SK-N-SH (cell line): ENCODE measurements at regions not wholly inside any gene's neighbourhood (a gene's known extent, or its start where the extent isn't known, plus 50 kb on each side); places are given as distances from the start of the nearest gene placed in this dataset.

Experiments
- CTCF ChIA-PET: fragments of 300-600, 350-600 bp; formaldehyde crosslinking; extraction: SDS; loops from one replicate; lab custom pipeline; 2021; lab: Yijun Ruan, JAX
- POLR2A ChIA-PET: fragments of 350-600 bp; sonication (Branson Sonifier 250); formaldehyde crosslinking; extraction: SDS; loops from one replicate; lab custom pipeline; 2020; ENCODE audit warnings: antibody characterized with exemption, inconsistent platforms; lab: Yijun Ruan, JAX
- DNase-seq: peaks from one replicate; pipeline ENCODE4 v3.0.0; 2012
- H2AFZ ChIP-seq: fragments of 200-600 bp; sonication (generic); 2 replicates; pipeline ENCODE4 v1.8.1; 2016; ENCODE audit warnings: antibody characterized with exemption, mild to moderate bottlenecking, low read depth
- H3F3A ChIP-seq: fragments of 200-600 bp; sonication (generic); replicated peaks from 2 replicates; pipeline ENCODE3; 2016; ENCODE audit warnings: antibody characterized with exemption, mild to moderate bottlenecking; ENCODE audit not compliant: insufficient read depth
- H3K27ac ChIP-seq, 2 experiments: fragments of 200-500 bp in 1 of 2; fragments of 200-600 bp in 1 of 2; sonication (Bioruptor generic) in 1 of 2; sonication (generic), shearing (Covaris generic) in 1 of 2; 2 replicates each; pipeline versions ENCODE4 v1.5.1 to v1.6.1; 2014 to 2016; ENCODE audit warnings: low read depth in 2 of 2, inconsistent platforms in 1 of 2, low read length in 1 of 2, mild to moderate bottlenecking in 1 of 2, mixed read lengths in 1 of 2
- H3K27me3 ChIP-seq: fragments of 200-600 bp; sonication (generic), shearing (Covaris generic); 2 replicates; pipeline ENCODE4 v1.6.1; 2016; ENCODE audit warnings: mixed run types; ENCODE audit not compliant: insufficient read depth
- H3K36me3 ChIP-seq, 2 experiments: fragments of 200-500 bp in 1 of 2; fragments of 200-600 bp in 1 of 2; sonication (Bioruptor generic) in 1 of 2; sonication (generic) in 1 of 2; replicated peaks in 1 of 2; 2 replicates each; pipeline versions ENCODE3 to v1.5.1; 2014 to 2016; ENCODE audit warnings: low read length in 1 of 2, mild to moderate bottlenecking in 1 of 2; ENCODE audit not compliant: insufficient read depth in 2 of 2, control insufficient read depth in 1 of 2
- H3K4me1 ChIP-seq, 2 experiments: fragments of 200-500 bp in 1 of 2; fragments of 200-600 bp in 1 of 2; sonication (Bioruptor generic) in 1 of 2; sonication (generic), shearing (Covaris generic) in 1 of 2; 2 replicates each; pipeline versions ENCODE4 v1.5.1 to v1.6.1; 2014 to 2016; ENCODE audit warnings: low read depth in 1 of 2, low read length in 1 of 2, mixed run types in 1 of 2; ENCODE audit not compliant: insufficient read depth in 2 of 2, control insufficient read depth in 1 of 2
- H3K4me2 ChIP-seq: fragments of 200-600 bp; sonication (generic), shearing (Covaris generic); 2 replicates; pipeline ENCODE4 v1.6.1; 2017; ENCODE audit warnings: mixed run types
- H3K4me3 ChIP-seq, 2 experiments: fragments of 200-500 bp in 1 of 2; fragments of 200-600 bp in 1 of 2; sonication (Bioruptor generic) in 1 of 2; sonication (generic), shearing (Covaris generic) in 1 of 2; 2 replicates each; pipeline versions ENCODE4 v1.5.1 to v1.8.1; 2014 to 2016; ENCODE audit warnings: low read depth in 2 of 2, inconsistent platforms in 1 of 2, low read length in 1 of 2, mild to moderate bottlenecking in 1 of 2, mixed read lengths in 1 of 2, moderate library complexity in 1 of 2
- H3K79me2 ChIP-seq: fragments of 200-600 bp; sonication (generic); 2 replicates; pipeline ENCODE4 v1.8.1; 2017; ENCODE audit warnings: mild to moderate bottlenecking; ENCODE audit not compliant: insufficient read depth
- H3K9ac ChIP-seq: fragments of 200-600 bp; sonication (generic); 2 replicates; pipeline ENCODE4 v1.6.1; 2017; ENCODE audit warnings: mixed run types
- H3K9me2 ChIP-seq: fragments of 200-600 bp; sonication (generic); 2 replicates; pipeline ENCODE4 v1.6.1; 2017; ENCODE audit warnings: mixed run types
- H3K9me3 ChIP-seq: fragments of 200-600 bp; sonication (generic); 2 replicates; pipeline ENCODE4 v1.6.1; 2017; ENCODE audit warnings: mixed run types, mild to moderate bottlenecking, moderate library complexity
- H4K20me1 ChIP-seq: fragments of 200-600 bp; sonication (generic); 2 replicates; pipeline ENCODE4 v1.6.1; 2017; ENCODE audit warnings: mild to moderate bottlenecking, mixed run types; ENCODE audit not compliant: insufficient read depth
- CTCF ChIP-seq: fragments of 200-600 bp; sonication (generic); IDR thresholded peaks from 2 replicates; pipeline ENCODE4 v1.6.1; 2017; ENCODE audit warnings: antibody characterized with exemption, mild to moderate bottlenecking, moderate library complexity
- ELF1 ChIP-seq: IDR thresholded peaks from 2 replicates; pipeline ENCODE4 v1.4.0; 2012
- EP300 ChIP-seq, 2 experiments: IDR thresholded peaks; 2 replicates each; pipeline versions ENCODE4 v1.4.0 to v1.6.1; 2012; ENCODE audit warnings: borderline replicate concordance in 1 of 2, low read depth in 1 of 2, low read length in 1 of 2
- FOXJ3 ChIP-seq: sonication (generic); formaldehyde crosslinking; IDR thresholded peaks from 2 replicates; pipeline ENCODE4 v1.5.1; 2020; ENCODE audit warnings: mild to moderate bottlenecking, missing genetic modification reagents
- JUND ChIP-seq: IDR thresholded peaks from 2 replicates; pipeline ENCODE4 v1.4.0; 2012
- MAX ChIP-seq: IDR thresholded peaks from 2 replicates; pipeline ENCODE4 v1.4.0; 2012; ENCODE audit warnings: low read depth
- NFIC ChIP-seq: IDR thresholded peaks from 2 replicates; pipeline ENCODE4 v1.4.0; 2012; ENCODE audit warnings: borderline replicate concordance
- RFX5 ChIP-seq: IDR thresholded peaks from 2 replicates; pipeline ENCODE4 v1.6.1; 2012; ENCODE audit warnings: mild to moderate bottlenecking, improper control_type of control experiment, low read length
- RXRA ChIP-seq: IDR thresholded peaks from 2 replicates; pipeline ENCODE4 v1.4.0; 2012; ENCODE audit warnings: low read depth, mild to moderate bottlenecking, borderline replicate concordance
- SMC3 ChIP-seq: IDR thresholded peaks from 2 replicates; pipeline ENCODE4 v1.6.1; 2012; ENCODE audit warnings: low read depth, low read length, improper control_type of control experiment
- TCF12 ChIP-seq: IDR thresholded peaks from 2 replicates; pipeline ENCODE4 v1.4.0; 2012
- TEAD4 ChIP-seq: IDR thresholded peaks from 2 replicates; pipeline ENCODE4 v1.4.0; 2012; ENCODE audit warnings: mild to moderate bottlenecking, borderline replicate concordance; ENCODE audit not compliant: insufficient read depth
- USF1 ChIP-seq: IDR thresholded peaks from 2 replicates; pipeline ENCODE4 v1.4.0; 2012; ENCODE audit warnings: low read depth, borderline replicate concordance
- WGBS: methylation state at CpG from one replicate; pipeline ENCODE4 v1.1.6; 2017; ENCODE audit warnings: low lambda C conversion rate; 5-methylcytosine and 5-hydroxymethylcytosine counted together

- CTCF ChIA-PET = no interaction called here
- POLR2A ChIA-PET = no interaction called here
- Histone ChIP-seq H3K4me3 (no peak overlapping the region), H2AFZ (no peak overlapping the region), H3K27ac (no peak overlapping the region), H3F3A (peaks cover 4% of the 10 kb centered on the region), H4K20me1 (no peaks in the 10 kb centered on the region), H3K27me3 (no peaks in the 10 kb centered on the region), H3K36me3 (no peaks in the 10 kb centered on the region), H3K9me2 (no peaks in the 10 kb centered on the region), H3K79me2 (no peaks in the 10 kb centered on the region), H3K4me2 (no peak overlapping the region; the same call in 1 of the 2 replicates), H3K4me1 (peaks cover 0 to 16% of the 10 kb centered on the region in 2 experiments; a peak in 3 of 4 replicates), H3K9me3 (no peaks in the 10 kb centered on the region), H3K9ac (no peak overlapping the region)
- WGBS = 24% methylated on average over 2 of the region's 3 CpGs
- DNase-seq = no peak
- no peak for TF ChIP-seq USF1
- TF ChIP-seq JUND = no peak
- peak; percentile 15; the same call in 1 of the 2 replicates for TF ChIP-seq TCF12
- no peak for TF ChIP-seq RXRA
- peak; percentile 70 for TF ChIP-seq NFIC
- TF ChIP-seq MAX = peak; percentile 83
- TF ChIP-seq ELF1 = 0 out of 2 replicates have a peak, but pooled peaks have one; percentile 32
- peak; percentile 36 for TF ChIP-seq CTCF
These were observed 496.7 kb downstream of the COG6 start for GRCh38 chr13:40152145-40152544.

- Histone ChIP-seq H3K27me3 (no peaks in the 10 kb centered on the region), H3K36me3 (no peaks in the 10 kb centered on the region), H3K9me2 (no peaks in the 10 kb centered on the region), H2AFZ (no peak overlapping the region), H3K4me1 (peaks cover 0 to 16% of the 10 kb centered on the region in 2 experiments; a peak in 3 of 4 replicates), H3K9ac (no peak overlapping the region), H3K79me2 (no peaks in the 10 kb centered on the region), H4K20me1 (no peaks in the 10 kb centered on the region), H3F3A (peaks cover 4% of the 10 kb centered on the region), H3K27ac (no peak overlapping the region), H3K4me2 (no peak overlapping the region), H3K4me3 (no peak overlapping the region), H3K9me3 (no peaks in the 10 kb centered on the region)
- no peak for DNase-seq
- ChIA-PET POLR2A (no interaction called here), CTCF (no interaction called here)
- TF ChIP-seq CTCF = no peak
- TF ChIP-seq TEAD4 = no peak
- no peak for TF ChIP-seq USF1
- no peak for TF ChIP-seq FOXJ3 (CRISPR knock-in tag)
- no peak for TF ChIP-seq NFIC
- TF ChIP-seq EP300 (IDR thresholded peaks at IDR 0.05; ENCODE audit: borderline replicate concordance in 1 of 2, low read depth in 1 of 2, low read length in 1 of 2) = no peak
- no peak for TF ChIP-seq JUND
- TF ChIP-seq SMC3 = no peak
- no peak for TF ChIP-seq RFX5
- WGBS = 87% methylated on average over 4 of the region's 4 CpGs
These were observed 497.5 kb downstream of the COG6 start for GRCh38 chr13:40152922-40153321.
